ENCODE measurements at regions not wholly inside any gene's neighbourhood (a gene's known extent, or its start where the extent isn't known, plus 50 kb on each side); places are given as distances from the start of the nearest gene placed in this dataset.
"Not testable (repeated sequence)": the region's sequence is repeated elsewhere in the genome, so short reads cannot be mapped to it uniquely, and the experiment has no call there.

- no peak for DNase-seq
Observed at GRCh38 chr2:185667452-185667851, 71.2 kb upstream of the FSIP2 start.

DNA sequence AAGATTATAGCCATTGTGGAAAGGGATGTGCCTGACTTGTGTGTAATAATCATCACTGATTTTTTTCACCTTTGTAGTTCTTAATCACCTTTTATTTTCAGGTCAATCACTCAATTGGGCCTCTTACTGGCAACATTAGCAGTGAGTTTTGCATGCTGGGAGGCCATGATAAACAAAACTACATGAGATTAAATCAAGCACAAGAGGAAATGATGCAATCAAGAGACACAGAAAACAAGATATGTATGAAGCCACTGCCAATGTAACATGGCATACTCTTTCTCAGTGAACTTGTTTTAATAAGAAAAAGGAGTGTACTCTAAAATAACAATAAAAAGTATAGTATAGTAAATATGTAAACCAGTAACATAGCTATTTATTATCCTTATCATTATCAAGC lies 69.9 kb upstream of the FSIP2 start:
- no peak for DNase-seq

GRCh38 chr2:185674232-185674631 lies 64.4 kb upstream of the FSIP2 start:
- DNase-seq, result no peak

DNA sequence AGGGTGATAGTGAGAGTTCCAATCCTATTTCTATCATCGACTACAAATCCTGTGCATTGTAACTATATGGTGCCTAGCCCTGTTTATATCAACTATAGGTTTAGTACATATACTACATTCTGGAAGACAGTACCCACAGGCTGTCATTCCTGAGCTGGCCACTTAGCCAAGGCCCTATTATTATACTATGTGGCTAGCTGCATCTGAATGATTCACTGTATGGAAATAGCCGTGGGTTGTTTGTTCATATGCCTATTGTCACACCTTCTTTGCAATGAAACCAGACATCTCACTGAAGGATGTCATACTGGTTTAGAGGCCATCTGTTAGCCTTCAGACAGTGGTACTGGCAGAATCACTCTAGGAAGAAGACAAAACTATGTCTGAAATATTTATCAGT lies 62.3 kb upstream of the FSIP2 start:
- DNase-seq, result no peak

- DNase-seq, result not testable (repeated sequence)
Observed at GRCh38 chr2:185687001-185687400, 51.6 kb upstream of the FSIP2 start.

DNA sequence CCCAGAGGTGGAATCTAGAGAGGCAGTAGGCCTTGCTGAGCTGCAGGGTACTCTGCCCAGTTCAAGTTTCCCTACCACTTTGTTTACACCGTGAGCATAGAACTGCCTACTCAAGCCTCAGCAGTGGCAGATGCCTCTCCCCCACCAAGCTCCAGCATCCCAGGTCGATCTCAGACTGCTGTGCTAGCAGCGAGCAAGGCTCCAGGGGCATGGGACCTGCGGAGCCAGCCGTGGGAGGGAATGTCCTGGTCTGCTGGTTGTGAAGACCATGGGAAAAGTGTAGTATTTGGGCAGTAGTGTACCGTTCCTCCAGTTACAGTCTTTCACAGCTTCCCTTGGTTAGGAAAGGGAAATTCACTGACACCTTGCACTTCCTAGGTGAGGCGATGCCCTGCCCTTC lies 50.6 kb upstream of the FSIP2 start:
- DNase-seq, result no peak
